ENCODE measurements at regions not wholly inside any gene's neighbourhood (a gene's known extent, or its start where the extent isn't known, plus 50 kb on each side); places are given as distances from the start of the nearest gene placed in this dataset.

DNA sequence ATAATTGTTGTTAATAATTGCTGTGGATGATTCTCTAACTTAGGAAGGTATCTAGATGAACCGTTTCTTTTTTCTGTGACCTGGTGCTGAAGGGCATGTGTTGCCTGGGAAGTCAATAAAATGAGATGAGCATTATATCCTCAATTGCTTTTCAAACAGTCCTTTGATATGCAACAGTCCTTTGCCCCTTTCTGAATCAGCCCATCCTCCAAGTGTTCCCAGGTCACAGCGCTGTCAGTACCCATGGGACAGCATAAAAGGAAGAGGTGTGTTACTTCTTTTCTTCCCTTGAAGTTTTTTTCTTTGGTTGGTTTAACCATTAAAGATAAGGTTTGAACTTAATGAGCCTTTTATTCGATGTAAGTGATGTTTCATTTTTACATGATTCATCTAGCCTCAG, 651.8 kb downstream of the SEMA5A start:
- Histone ChIP-seq H3K9me3 (ENCODE audit: control insufficient read depth, low read length) (no peaks in the 10 kb centered on the region), H3K27me3 (ENCODE audit: control insufficient read depth, insufficient read depth, low read length) (no peaks in the 10 kb centered on the region), H2AFZ (no peak overlapping the region), H3K9ac (no peak overlapping the region), H3K4me3 (ENCODE audit: low read depth, low read length) (no peak overlapping the region), H3K4me2 (ENCODE audit: low read length) (no peak overlapping the region), H3K4me1 (no peaks in the 10 kb centered on the region), H3K79me2 (no peaks in the 10 kb centered on the region), H3K36me3 (ENCODE audit: control insufficient read depth, insufficient read depth, low read length) (no peaks in the 10 kb centered on the region), H3K27ac (no peak overlapping the region)
- TF ChIP-seq, protein P1, sequence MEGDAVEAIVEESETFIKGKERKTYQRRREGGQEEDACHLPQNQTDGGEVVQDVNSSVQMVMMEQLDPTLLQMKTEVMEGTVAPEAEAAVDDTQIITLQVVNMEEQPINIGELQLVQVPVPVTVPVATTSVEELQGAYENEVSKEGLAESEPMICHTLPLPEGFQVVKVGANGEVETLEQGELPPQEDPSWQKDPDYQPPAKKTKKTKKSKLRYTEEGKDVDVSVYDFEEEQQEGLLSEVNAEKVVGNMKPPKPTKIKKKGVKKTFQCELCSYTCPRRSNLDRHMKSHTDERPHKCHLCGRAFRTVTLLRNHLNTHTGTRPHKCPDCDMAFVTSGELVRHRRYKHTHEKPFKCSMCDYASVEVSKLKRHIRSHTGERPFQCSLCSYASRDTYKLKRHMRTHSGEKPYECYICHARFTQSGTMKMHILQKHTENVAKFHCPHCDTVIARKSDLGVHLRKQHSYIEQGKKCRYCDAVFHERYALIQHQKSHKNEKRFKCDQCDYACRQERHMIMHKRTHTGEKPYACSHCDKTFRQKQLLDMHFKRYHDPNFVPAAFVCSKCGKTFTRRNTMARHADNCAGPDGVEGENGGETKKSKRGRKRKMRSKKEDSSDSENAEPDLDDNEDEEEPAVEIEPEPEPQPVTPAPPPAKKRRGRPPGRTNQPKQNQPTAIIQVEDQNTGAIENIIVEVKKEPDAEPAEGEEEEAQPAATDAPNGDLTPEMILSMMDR (IDR thresholded peaks at IDR 0.05), result no peak

DNA sequence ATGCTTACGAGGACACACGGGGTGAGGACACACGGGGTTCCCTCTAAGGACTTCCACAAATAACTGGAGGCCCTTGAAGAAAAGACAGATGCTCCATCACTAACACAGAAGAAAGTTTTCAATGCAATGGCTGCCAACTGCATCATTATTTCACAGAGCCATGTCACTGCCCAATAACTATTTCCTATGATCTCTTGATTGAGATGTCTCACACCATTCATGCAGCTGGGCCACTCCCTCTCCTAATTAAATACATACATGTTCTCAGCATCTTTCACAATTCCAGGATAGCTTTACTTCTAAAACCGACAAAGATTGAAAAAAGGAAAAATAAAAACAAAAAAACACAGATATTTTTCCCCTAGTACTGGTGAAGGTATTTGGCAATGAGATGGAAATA, 650.8 kb downstream of the SEMA5A start:
- Histone ChIP-seq H3K4me3 (ENCODE audit: low read depth, low read length) (no peak overlapping the region), H3K4me1 (no peaks in the 10 kb centered on the region), H3K36me3 (ENCODE audit: control insufficient read depth, insufficient read depth, low read length) (no peaks in the 10 kb centered on the region), H3K27ac (no peak overlapping the region), H3K9me3 (ENCODE audit: control insufficient read depth, low read length) (no peaks in the 10 kb centered on the region), H3K79me2 (no peaks in the 10 kb centered on the region), H3K27me3 (ENCODE audit: control insufficient read depth, insufficient read depth, low read length) (no peaks in the 10 kb centered on the region), H3K9ac (no peak overlapping the region), H3K4me2 (ENCODE audit: low read length) (no peak overlapping the region), H2AFZ (no peak overlapping the region)
- TF ChIP-seq, protein P1 (IDR thresholded peaks at IDR 0.05), result no peak

DNA sequence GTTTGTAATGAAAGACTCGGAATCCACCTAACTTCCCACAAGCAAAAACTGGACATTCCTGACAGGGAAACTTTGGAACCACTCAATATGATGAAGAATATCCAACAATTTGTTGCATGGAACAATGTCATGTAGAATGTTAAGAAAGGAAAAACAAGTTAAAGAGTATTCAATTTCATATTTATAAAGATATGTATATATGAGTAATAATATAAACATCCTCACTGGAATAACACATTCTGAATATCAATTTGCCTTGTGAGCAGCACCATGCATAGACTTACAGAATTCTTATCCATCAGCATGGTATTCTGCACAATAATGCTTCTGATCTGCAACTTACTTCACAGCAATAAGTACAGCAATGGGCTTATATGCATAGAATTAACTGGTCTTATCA, 650.3 kb downstream of the SEMA5A start:
- Histone ChIP-seq H3K36me3 (ENCODE audit: control insufficient read depth, insufficient read depth, low read length) (no peaks in the 10 kb centered on the region), H3K9ac (no peak overlapping the region), H3K79me2 (no peaks in the 10 kb centered on the region), H3K9me3 (ENCODE audit: control insufficient read depth, low read length) (no peaks in the 10 kb centered on the region), H3K27ac (no peak overlapping the region), H3K27me3 (ENCODE audit: control insufficient read depth, insufficient read depth, low read length) (no peaks in the 10 kb centered on the region), H3K4me2 (ENCODE audit: low read length) (no peak overlapping the region), H3K4me1 (no peaks in the 10 kb centered on the region), H3K4me3 (ENCODE audit: low read depth, low read length) (no peak overlapping the region), H2AFZ (no peak overlapping the region)
- TF ChIP-seq, protein P1 (IDR thresholded peaks at IDR 0.05), result no peak

DNA sequence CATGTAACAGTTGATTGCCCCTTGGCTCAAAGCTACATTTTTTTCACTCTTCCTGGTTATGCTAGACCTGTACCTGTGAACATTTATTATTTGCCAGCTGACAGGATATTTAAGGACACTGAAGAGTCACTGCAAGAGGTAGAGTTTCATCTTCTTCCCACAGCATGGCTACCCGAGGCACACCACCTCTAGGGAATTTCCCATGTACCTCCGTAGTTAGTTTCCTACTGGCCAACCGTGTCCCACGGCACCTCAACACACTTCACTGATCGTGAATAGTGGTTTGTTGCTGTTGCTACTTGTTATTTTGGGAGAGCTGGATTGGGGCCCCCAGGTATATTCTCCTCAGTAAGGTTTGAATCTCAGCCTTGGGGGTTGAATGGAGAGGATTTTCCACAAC, 648.6 kb downstream of the SEMA5A start:
- H2AFZ ChIP-seq, result no peak overlapping the region
- no peaks in the 10 kb centered on the region for H3K4me1 ChIP-seq
- H3K36me3 ChIP-seq (ENCODE audit: control insufficient read depth, insufficient read depth, low read length), result no peaks in the 10 kb centered on the region
- H3K9me3 ChIP-seq (ENCODE audit: control insufficient read depth, low read length), result no peaks in the 10 kb centered on the region
- TF ChIP-seq, protein P1 (IDR thresholded peaks at IDR 0.05), result no peak
- H3K4me3 ChIP-seq (ENCODE audit: low read depth, low read length), result no peak overlapping the region
- H3K27ac ChIP-seq, result no peak overlapping the region
- H3K9ac ChIP-seq, result no peak overlapping the region
- no peaks in the 10 kb centered on the region for H3K27me3 ChIP-seq (ENCODE audit: control insufficient read depth, insufficient read depth, low read length)
- H3K4me2 ChIP-seq (ENCODE audit: low read length), result no peak overlapping the region
- no peaks in the 10 kb centered on the region for H3K79me2 ChIP-seq

DNA sequence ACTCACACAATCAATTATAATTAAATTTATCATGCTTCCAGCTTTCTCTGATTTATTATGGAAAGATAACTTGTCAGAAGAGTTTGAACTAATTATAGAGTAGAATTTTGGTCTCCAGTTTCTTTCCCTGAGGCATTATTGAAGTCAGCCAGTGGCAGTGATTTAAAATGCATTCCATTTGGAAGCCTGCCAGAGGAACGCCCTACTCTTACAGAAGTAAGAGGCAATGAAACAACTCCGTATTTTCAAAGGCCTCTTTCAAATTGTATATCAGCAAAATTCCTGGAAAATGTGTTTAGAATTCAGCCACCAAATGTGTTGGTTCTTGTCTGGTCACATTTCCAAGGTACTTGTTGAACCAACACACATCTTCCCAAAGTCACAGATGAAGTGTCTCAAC, 640.9 kb downstream of the SEMA5A start:
- H3K4me2 ChIP-seq (ENCODE audit: low read length), result no peak overlapping the region
- H3K27me3 ChIP-seq (ENCODE audit: control insufficient read depth, insufficient read depth, low read length), result no peaks in the 10 kb centered on the region
- no peaks in the 10 kb centered on the region for H3K36me3 ChIP-seq (ENCODE audit: control insufficient read depth, insufficient read depth, low read length)
- H2AFZ ChIP-seq, result no peak overlapping the region
- no peaks in the 10 kb centered on the region for H3K9me3 ChIP-seq (ENCODE audit: control insufficient read depth, low read length)
- H3K79me2 ChIP-seq, result no peaks in the 10 kb centered on the region
- no peak overlapping the region for H3K4me3 ChIP-seq (ENCODE audit: low read depth, low read length)
- H3K27ac ChIP-seq, result no peak overlapping the region
- TF ChIP-seq, protein P1 (IDR thresholded peaks at IDR 0.05), result no peak
- H3K4me1 ChIP-seq, result no peaks in the 10 kb centered on the region
- no peak overlapping the region for H3K9ac ChIP-seq

All from parathyroid adenoma (tissue), 2 donors.